HPDE6-E6E7 (cell line): ENCODE measurements at regions not wholly inside any gene's neighbourhood (a gene's known extent, or its start where the extent isn't known, plus 50 kb on each side); places are given as distances from the start of the nearest gene placed in this dataset.
"Not testable (repeated sequence)": the region's sequence is repeated elsewhere in the genome, so short reads cannot be mapped to it uniquely, and the experiment has no call there.

ENCODE experiments used
- DNase-seq: peaks from one replicate; pipeline ENCODE4 v3.0.0; 2011; ENCODE audit warnings: missing footprints; ENCODE audit errors: extremely low spot score

DNA sequence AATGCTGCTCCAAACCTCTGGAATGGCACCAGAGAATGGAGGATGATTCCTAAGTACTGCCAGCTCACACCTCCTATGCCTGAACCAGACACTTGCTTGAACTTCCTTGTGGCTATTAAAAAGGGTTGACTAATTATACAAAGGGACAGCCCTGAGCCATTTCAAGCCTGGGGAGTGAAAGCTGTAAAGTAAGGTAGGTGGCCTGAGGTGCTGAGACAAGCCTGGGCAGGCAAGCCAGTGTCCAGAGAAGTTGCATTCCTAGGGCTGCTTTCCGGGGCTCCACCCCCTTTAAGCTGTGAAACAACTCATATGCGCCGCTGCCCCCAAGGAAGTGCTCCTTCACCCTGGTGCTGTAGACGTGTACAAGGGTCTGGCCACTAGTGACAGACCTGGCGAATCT lies 79.9 kb upstream of the SLC1A3 start:
- DNase-seq, result peak; percentile 69

DNA sequence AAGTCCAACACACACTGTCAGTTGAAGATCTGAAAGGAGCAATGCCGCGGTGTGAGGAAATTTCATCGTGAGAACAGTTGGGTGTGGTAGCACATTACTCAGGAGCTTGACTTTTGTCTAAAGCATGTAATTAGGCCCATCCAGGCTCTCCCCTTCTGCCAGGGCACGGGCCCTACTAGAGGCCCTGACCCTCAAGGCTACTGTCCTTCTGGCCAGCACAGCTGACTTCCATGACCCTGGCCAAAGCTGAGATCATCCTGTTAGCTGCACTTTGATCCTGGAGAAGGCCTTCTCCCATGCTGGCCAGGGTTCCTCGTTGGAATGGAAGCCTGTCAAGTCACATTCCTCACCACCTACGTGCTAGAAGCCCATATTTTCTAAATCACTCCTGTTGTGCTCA lies 77.8 kb upstream of the SLC1A3 start:
- DNase-seq, result no peak

DNA sequence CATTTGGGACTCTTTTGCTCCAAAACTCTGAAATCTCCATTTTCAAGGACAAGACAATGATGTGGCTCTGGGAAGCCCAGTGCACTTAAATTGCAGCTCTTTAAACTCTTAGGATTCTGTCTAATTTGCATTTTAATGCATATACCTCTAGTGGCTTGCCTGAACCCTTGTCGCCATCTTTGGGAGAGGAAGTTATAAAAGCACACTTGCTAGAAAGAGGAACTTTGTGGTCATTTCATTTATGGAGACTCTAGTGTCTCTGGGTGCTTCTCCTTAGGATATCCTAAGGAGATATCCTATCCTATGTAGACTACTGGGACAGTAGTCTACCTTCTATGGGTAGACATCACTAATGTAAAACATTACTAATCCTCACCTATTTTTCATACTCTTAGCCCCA lies 77.3 kb upstream of the SLC1A3 start:
- DNase-seq, result no peak

DNA sequence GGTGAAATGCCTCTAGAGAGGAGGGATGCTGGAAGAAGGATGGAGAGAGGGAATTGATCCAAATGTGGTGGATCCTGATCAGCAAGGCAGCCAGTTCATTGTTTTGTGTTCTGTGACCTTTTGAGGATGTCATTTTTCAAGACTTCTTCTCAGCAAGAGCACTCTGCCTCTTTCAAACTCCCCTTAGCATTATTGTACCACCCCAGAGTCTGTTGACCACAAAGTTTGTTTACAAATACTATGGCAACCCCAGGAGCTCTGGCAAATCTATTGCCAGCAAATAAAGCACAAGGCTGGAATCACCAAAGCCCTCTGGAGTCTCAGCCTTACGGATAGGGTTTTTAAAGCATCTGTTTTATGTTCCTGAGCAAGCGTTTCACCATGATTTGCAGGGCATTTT lies 76.2 kb upstream of the SLC1A3 start:
- DNase-seq, result no peak

- no peak for DNase-seq
Observed at GRCh38 chr5:36531401-36531800, 75.0 kb upstream of the SLC1A3 start.

- DNase-seq, result no peak
Observed at GRCh38 chr5:36535378-36535777, 71.0 kb upstream of the SLC1A3 start.

GRCh38 chr5:36535859-36536615 lies 70.4 kb upstream of the SLC1A3 start:
- DNase-seq, result no peak

DNA sequence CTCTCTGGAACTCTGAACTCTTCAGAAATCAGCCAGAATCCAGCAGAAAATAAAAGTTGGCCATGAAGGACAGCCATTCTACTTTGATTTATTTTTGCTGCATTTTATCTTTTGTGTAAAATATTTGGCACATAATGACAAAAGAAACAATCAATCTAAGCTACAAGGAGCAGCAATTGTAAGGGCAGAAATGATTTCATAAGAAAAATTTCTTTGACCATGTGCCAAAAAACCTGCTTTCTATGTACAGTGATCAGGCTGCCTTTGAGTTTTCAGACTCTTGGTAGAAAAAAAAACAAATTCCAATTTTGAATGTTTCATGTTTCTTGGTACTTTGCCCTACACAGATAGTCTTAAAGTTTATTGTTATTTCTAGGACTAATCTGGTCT lies 69.8 kb upstream of the SLC1A3 start:
- no peak for DNase-seq

- DNase-seq, result no peak
Observed at GRCh38 chr5:36537724-36538123, 68.7 kb upstream of the SLC1A3 start.

GRCh38 chr5:36552651-36553393 lies 53.6 kb upstream of the SLC1A3 start:
- no peak for DNase-seq

GRCh38 chr5:36555035-36555434 lies 51.4 kb upstream of the SLC1A3 start:
- DNase-seq, result not testable (repeated sequence)
